ENCODE measurements at regions not wholly inside any gene's neighbourhood (a gene's known extent, or its start where the extent isn't known, plus 50 kb on each side); places are given as distances from the start of the nearest gene placed in this dataset.

GRCh38 chr4:155008389-155008788, 200.0 kb upstream of the NPY2R start:
- DNase-seq, result no peak
- 76 to 88% (median 79%) methylated on average over 2 of the region's 2 CpGs for WGBS, 3 donors
- no peaks in the 10 kb centered on the region for H3K27me3 ChIP-seq
- H3K36me3 ChIP-seq, result no peaks in the 10 kb centered on the region
- no peaks in the 10 kb centered on the region for H3K4me1 ChIP-seq (ENCODE audit: insufficient read depth)
- intact Hi-C loops (cut with DNase I), result no loop called here
- no peak for TF ChIP-seq POLR2A (IDR thresholded peaks at IDR 0.05)
- H3K27ac ChIP-seq, result no peak overlapping the region
- H3K9me3 ChIP-seq, result no peaks in the 10 kb centered on the region
- no peak overlapping the region for H3K4me3 ChIP-seq

GRCh38 chr4:155009288-155009687, 199.1 kb upstream of the NPY2R start:
- Histone ChIP-seq H3K27me3 (no peaks in the 10 kb centered on the region), H3K4me3 (no peak overlapping the region), H3K27ac (no peak overlapping the region), H3K36me3 (no peaks in the 10 kb centered on the region), H3K9me3 (no peaks in the 10 kb centered on the region), H3K4me1 (ENCODE audit: insufficient read depth) (no peaks in the 10 kb centered on the region)
- TF ChIP-seq CTCF (IDR thresholded peaks at IDR 0.05) (no peak), EP300 (IDR thresholded peaks at IDR 0.05) (no peak), POLR2A (IDR thresholded peaks at IDR 0.05) (no peak)
- no peak for DNase-seq
- 55 to 57% (median 57%) methylated on average over 3 of the region's 3 CpGs for WGBS, 3 donors
- intact Hi-C loops (cut with DNase I), result no loop called here

GRCh38 chr4:155010376-155010775, 198.1 kb upstream of the NPY2R start:
- Histone ChIP-seq H3K4me3 (no peak overlapping the region), H3K4me1 (ENCODE audit: insufficient read depth) (no peaks in the 10 kb centered on the region), H3K27me3 (no peaks in the 10 kb centered on the region), H3K9me3 (no peaks in the 10 kb centered on the region), H3K27ac (no peak overlapping the region), H3K36me3 (no peaks in the 10 kb centered on the region)
- TF ChIP-seq EP300 (IDR thresholded peaks at IDR 0.05) (no peak), POLR2A (IDR thresholded peaks at IDR 0.05) (no peak), CTCF (IDR thresholded peaks at IDR 0.05) (no peak)
- intact Hi-C loops (cut with DNase I), result no loop called here
- 79 to 88% (median 86%) methylated on average over 7 of the region's 7 CpGs for WGBS, 3 donors
- no peak for DNase-seq

GRCh38 chr4:155011163-155011780, 197.2 kb upstream of the NPY2R start:
- TF ChIP-seq POLR2A (IDR thresholded peaks at IDR 0.05) (no peak), EP300 (IDR thresholded peaks at IDR 0.05) (no peak), CTCF (IDR thresholded peaks at IDR 0.05) (no peak)
- Histone ChIP-seq H3K9me3 (no peaks in the 10 kb centered on the region), H3K27me3 (no peaks in the 10 kb centered on the region), H3K36me3 (no peaks in the 10 kb centered on the region), H3K4me1 (ENCODE audit: insufficient read depth) (no peaks in the 10 kb centered on the region), H3K4me3 (no peak overlapping the region), H3K27ac (no peak overlapping the region)
- intact Hi-C loops (cut with DNase I), result no loop called here
- no peak for DNase-seq
- 75 to 79% (median 77%) methylated on average over 4 of the region's 4 CpGs for WGBS, 3 donors

- Histone ChIP-seq H3K9me3 (no peaks in the 10 kb centered on the region), H3K27ac (no peak overlapping the region), H3K4me3 (no peak overlapping the region), H3K4me1 (ENCODE audit: insufficient read depth) (no peaks in the 10 kb centered on the region), H3K36me3 (no peaks in the 10 kb centered on the region), H3K27me3 (no peaks in the 10 kb centered on the region)
- intact Hi-C loops (cut with DNase I), result no loop called here
- DNase-seq, result no peak
- WGBS, 3 donors, result 52 to 59% (median 56%) methylated on average over 1 of the region's 1 CpG
- no peak for TF ChIP-seq POLR2A (IDR thresholded peaks at IDR 0.05)
- no peak for TF ChIP-seq EP300 (IDR thresholded peaks at IDR 0.05)
- no peak for TF ChIP-seq CTCF (IDR thresholded peaks at IDR 0.05)
Observed at GRCh38 chr4:155012469-155012868, 196.0 kb upstream of the NPY2R start.

All from ovary (tissue), 7 donors.